ENCODE measurements at regions not wholly inside any gene's neighbourhood (a gene's known extent, or its start where the extent isn't known, plus 50 kb on each side); places are given as distances from the start of the nearest gene placed in this dataset.

GRCh38 chr21:43269440-43269839 is 100.6 kb downstream of the CRYAA start:
- H3K27ac ChIP-seq, result no peak overlapping the region
- no peak overlapping the region for H3K4me3 ChIP-seq
- peaks cover 0 to 7% of the 10 kb centered on the region in 2 donors for H3K4me1 ChIP-seq
- TF ChIP-seq POLR2A (IDR thresholded peaks at IDR 0.05) (no peak), CTCF (IDR thresholded peaks at IDR 0.05) (no peak)
- DNase-seq, result no peak
- intact Hi-C loops (cut with DNase I; ENCODE audit: low total_unique reads), result no loop called here
- no peaks in the 10 kb centered on the region for H3K36me3 ChIP-seq
- H3K27me3 ChIP-seq, result no peaks in the 10 kb centered on the region
- H3K9me3 ChIP-seq, result no peaks in the 10 kb centered on the region

- H3K9me3 ChIP-seq, result no peaks in the 10 kb centered on the region
- intact Hi-C loops (cut with DNase I; ENCODE audit: low total_unique reads), result no loop called here
- DNase-seq, result no peak
- no peak for TF ChIP-seq CTCF (IDR thresholded peaks at IDR 0.05)
- no peak overlapping the region for H3K4me3 ChIP-seq
- H3K36me3 ChIP-seq, result no peaks in the 10 kb centered on the region
- no peaks in the 10 kb centered on the region for H3K27me3 ChIP-seq
- no peak overlapping the region for H3K27ac ChIP-seq
- H3K4me1 ChIP-seq, result peaks cover 0 to 7% of the 10 kb centered on the region in 2 donors
Measured at GRCh38 chr21:43268804-43269186, 100.0 kb downstream of the CRYAA start.

GRCh38 chr21:43268086-43268803 is 99.4 kb downstream of the CRYAA start:
- Histone ChIP-seq H3K4me1 (peaks cover 0 to 7% of the 10 kb centered on the region in 2 donors), H3K4me3 (no peak overlapping the region), H3K36me3 (no peaks in the 10 kb centered on the region), H3K9me3 (no peaks in the 10 kb centered on the region), H3K27me3 (no peaks in the 10 kb centered on the region), H3K27ac (no peak overlapping the region)
- no peak for TF ChIP-seq POLR2A (IDR thresholded peaks at IDR 0.05)
- no peak for TF ChIP-seq CTCF (IDR thresholded peaks at IDR 0.05)
- intact Hi-C loops (cut with DNase I; ENCODE audit: low total_unique reads), result no loop called here
- DNase-seq, result no peak

GRCh38 chr21:43267391-43268085 is 98.7 kb downstream of the CRYAA start:
- intact Hi-C loops (cut with DNase I; ENCODE audit: low total_unique reads), result no loop called here
- H3K27me3 ChIP-seq, result no peaks in the 10 kb centered on the region
- no peak overlapping the region for H3K27ac ChIP-seq
- no peak for TF ChIP-seq POLR2A (IDR thresholded peaks at IDR 0.05)
- no peak for TF ChIP-seq CTCF (IDR thresholded peaks at IDR 0.05)
- no peak for DNase-seq
- no peaks in the 10 kb centered on the region for H3K36me3 ChIP-seq
- peaks cover 0 to 7% of the 10 kb centered on the region in 2 donors for H3K4me1 ChIP-seq
- no peak overlapping the region for H3K4me3 ChIP-seq
- H3K9me3 ChIP-seq, result no peaks in the 10 kb centered on the region

GRCh38 chr21:43266534-43266933 is 97.7 kb downstream of the CRYAA start:
- DNase-seq, result no peak
- H3K4me1 ChIP-seq, result peaks cover 0 to 7% of the 10 kb centered on the region in 2 donors
- no peaks in the 10 kb centered on the region for H3K36me3 ChIP-seq
- H3K4me3 ChIP-seq, result no peak overlapping the region
- intact Hi-C loops (cut with DNase I; ENCODE audit: low total_unique reads), result no loop called here
- no peaks in the 10 kb centered on the region for H3K9me3 ChIP-seq
- no peak for TF ChIP-seq CTCF (IDR thresholded peaks at IDR 0.05)
- TF ChIP-seq POLR2A (IDR thresholded peaks at IDR 0.05), result no peak
- no peaks in the 10 kb centered on the region for H3K27me3 ChIP-seq
- H3K27ac ChIP-seq, result no peak overlapping the region

All from uterus (tissue), 3 donors.